ENCODE measurements at regions not wholly inside any gene's neighbourhood (a gene's known extent, or its start where the extent isn't known, plus 50 kb on each side); places are given as distances from the start of the nearest gene placed in this dataset.

- WGBS, 2 donors, result 56 to 65% methylated on average over 2 of the region's 2 CpGs
- intact Hi-C loops (cut with DNase I), result no loop called here
- no peak for ATAC-seq
These were observed 114.6 kb downstream of the DDIT4L start for GRCh38 chr4:100075486-100076270.

GRCh38 chr4:100075056-100075455 lies 115.2 kb downstream of the DDIT4L start:
- TF ChIP-seq CTCF (IDR thresholded peaks at IDR 0.05) (no peak), POLR2A (IDR thresholded peaks at IDR 0.05) (no peak)
- no peak for DNase-seq
- no peak for ATAC-seq
- intact Hi-C loops (cut with DNase I), result no loop called here
- Histone ChIP-seq H3K4me1 (no peaks in the 10 kb centered on the region), H3K27ac (no peak overlapping the region), H3K9me3 (no peaks in the 10 kb centered on the region), H3K36me3 (replicated peaks in 1 of 2; ENCODE audit: insufficient read depth in 1 of 2, low read depth in 2 of 2) (no peaks in the 10 kb centered on the region), H3K27me3 (no peaks in the 10 kb centered on the region), H3K4me3 (no peak overlapping the region)

More at GRCh38 chr4:100075486-100076270, 114.6 kb downstream of the DDIT4L start:
- Histone ChIP-seq H3K27me3 (no peaks in the 10 kb centered on the region), H3K4me3 (no peak overlapping the region), H3K27ac (no peak overlapping the region), H3K9me3 (no peaks in the 10 kb centered on the region), H3K36me3 (replicated peaks in 1 of 2; ENCODE audit: insufficient read depth in 1 of 2, low read depth in 2 of 2) (no peaks in the 10 kb centered on the region), H3K4me1 (no peaks in the 10 kb centered on the region)
- no peak for TF ChIP-seq POLR2A (IDR thresholded peaks at IDR 0.05)
- TF ChIP-seq CTCF (IDR thresholded peaks at IDR 0.05), result no peak
- DNase-seq, result no peak

GRCh38 chr4:100071506-100071905 lies 118.8 kb downstream of the DDIT4L start:
- Histone ChIP-seq H3K9me3 (no peaks in the 10 kb centered on the region), H3K4me1 (no peaks in the 10 kb centered on the region), H3K4me3 (no peak overlapping the region), H3K27me3 (no peaks in the 10 kb centered on the region), H3K27ac (no peak overlapping the region), H3K36me3 (replicated peaks in 1 of 2; ENCODE audit: insufficient read depth in 1 of 2, low read depth in 2 of 2) (no peaks in the 10 kb centered on the region)
- 94 to 98% methylated on average over 3 of the region's 3 CpGs for WGBS, 2 donors
- intact Hi-C loops (cut with DNase I), result no loop called here
- DNase-seq, result no peak
- TF ChIP-seq POLR2A (IDR thresholded peaks at IDR 0.05), result no peak
- no peak for TF ChIP-seq CTCF (IDR thresholded peaks at IDR 0.05)
- ATAC-seq, result no peak

GRCh38 chr4:100070868-100071267 lies 119.4 kb downstream of the DDIT4L start:
- Histone ChIP-seq H3K4me1 (no peaks in the 10 kb centered on the region), H3K9me3 (no peaks in the 10 kb centered on the region), H3K4me3 (no peak overlapping the region), H3K27me3 (no peaks in the 10 kb centered on the region), H3K36me3 (replicated peaks in 1 of 2; ENCODE audit: insufficient read depth in 1 of 2, low read depth in 2 of 2) (no peaks in the 10 kb centered on the region), H3K27ac (no peak overlapping the region)
- WGBS, 2 donors, result 81 to 84% methylated on average over 4 of the region's 4 CpGs
- DNase-seq, result peak in 1 of 4 donors; percentile 6
- intact Hi-C loops (cut with DNase I), result no loop called here
- ATAC-seq, result no peak
- no peak for TF ChIP-seq CTCF (IDR thresholded peaks at IDR 0.05)
- no peak for TF ChIP-seq POLR2A (IDR thresholded peaks at IDR 0.05)

GRCh38 chr4:100069207-100069606 lies 119.1 kb upstream of the H2AZ1 start:
- Histone ChIP-seq H3K9me3 (no peaks in the 10 kb centered on the region), H3K4me1 (no peaks in the 10 kb centered on the region), H3K27me3 (no peaks in the 10 kb centered on the region), H3K36me3 (replicated peaks in 1 of 2; ENCODE audit: insufficient read depth in 1 of 2, low read depth in 2 of 2) (no peaks in the 10 kb centered on the region), H3K27ac (no peak overlapping the region), H3K4me3 (no peak overlapping the region)
- WGBS, 2 donors, result 58 to 59% methylated on average over 6 of the region's 6 CpGs
- ATAC-seq, result no peak
- intact Hi-C loops (cut with DNase I), result no loop called here
- DNase-seq, result no peak
- no peak for TF ChIP-seq CTCF (IDR thresholded peaks at IDR 0.05)
- TF ChIP-seq POLR2A (IDR thresholded peaks at IDR 0.05), result no peak

Measured in body of pancreas (tissue), 4 donors.